ENCODE measurements at regions not wholly inside any gene's neighbourhood (a gene's known extent, or its start where the extent isn't known, plus 50 kb on each side); places are given as distances from the start of the nearest gene placed in this dataset.
"Not testable (repeated sequence)": the region's sequence is repeated elsewhere in the genome, so short reads cannot be mapped to it uniquely, and the experiment has no call there.

DNA sequence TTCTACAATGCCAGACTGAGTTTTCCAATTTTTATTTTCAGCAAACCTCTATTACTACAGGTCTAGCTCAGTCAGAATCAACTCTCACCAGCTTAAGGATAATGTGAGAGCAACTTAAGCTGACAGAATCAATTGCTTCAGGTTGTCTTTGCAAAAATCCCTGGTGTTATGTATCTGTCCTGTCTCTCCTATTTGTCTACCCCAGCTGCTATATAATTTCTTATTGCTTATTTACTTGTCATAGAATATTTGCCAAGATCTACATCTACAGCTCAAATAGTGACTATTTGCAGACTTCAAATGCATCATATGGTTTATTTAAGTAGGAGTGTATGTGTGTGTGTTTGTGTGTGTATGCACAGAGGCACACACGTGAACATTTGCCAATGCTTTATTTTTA lies 54.1 kb downstream of the FOXG1 start:
- TF ChIP-seq, protein P1, sequence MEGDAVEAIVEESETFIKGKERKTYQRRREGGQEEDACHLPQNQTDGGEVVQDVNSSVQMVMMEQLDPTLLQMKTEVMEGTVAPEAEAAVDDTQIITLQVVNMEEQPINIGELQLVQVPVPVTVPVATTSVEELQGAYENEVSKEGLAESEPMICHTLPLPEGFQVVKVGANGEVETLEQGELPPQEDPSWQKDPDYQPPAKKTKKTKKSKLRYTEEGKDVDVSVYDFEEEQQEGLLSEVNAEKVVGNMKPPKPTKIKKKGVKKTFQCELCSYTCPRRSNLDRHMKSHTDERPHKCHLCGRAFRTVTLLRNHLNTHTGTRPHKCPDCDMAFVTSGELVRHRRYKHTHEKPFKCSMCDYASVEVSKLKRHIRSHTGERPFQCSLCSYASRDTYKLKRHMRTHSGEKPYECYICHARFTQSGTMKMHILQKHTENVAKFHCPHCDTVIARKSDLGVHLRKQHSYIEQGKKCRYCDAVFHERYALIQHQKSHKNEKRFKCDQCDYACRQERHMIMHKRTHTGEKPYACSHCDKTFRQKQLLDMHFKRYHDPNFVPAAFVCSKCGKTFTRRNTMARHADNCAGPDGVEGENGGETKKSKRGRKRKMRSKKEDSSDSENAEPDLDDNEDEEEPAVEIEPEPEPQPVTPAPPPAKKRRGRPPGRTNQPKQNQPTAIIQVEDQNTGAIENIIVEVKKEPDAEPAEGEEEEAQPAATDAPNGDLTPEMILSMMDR (IDR thresholded peaks at IDR 0.05; ENCODE audit: low read depth, low read length) = no peak
- no peak overlapping the region for H3K4me3 ChIP-seq (ENCODE audit: low read depth, low read length)
- no peak for DNase-seq (ENCODE audit: low read depth, low spot score)
- in situ Hi-C loops (cut with HindIII; ENCODE audit: low sequenced_read_pairs) = no loop called here

DNA sequence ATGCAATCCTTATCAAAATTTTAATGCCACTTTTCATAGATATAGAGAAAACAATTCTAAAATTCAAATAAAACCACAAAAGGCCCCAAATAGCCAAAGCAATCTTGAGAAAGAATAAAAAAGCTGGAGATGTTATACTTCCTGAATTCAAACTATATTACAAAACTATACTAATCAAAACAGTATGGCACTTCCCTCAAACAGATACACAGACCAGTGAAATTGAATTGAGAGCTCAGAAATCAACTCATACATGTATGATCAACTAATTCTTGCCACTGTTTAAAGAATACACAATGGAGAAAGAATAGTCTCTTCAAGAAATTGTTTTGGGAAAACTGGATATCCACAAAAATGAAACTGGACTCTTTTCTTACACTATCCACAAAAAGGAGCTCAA lies 55.4 kb downstream of the FOXG1 start:
- H3K4me3 ChIP-seq (ENCODE audit: low read depth, low read length) = no peak overlapping the region
- DNase-seq (ENCODE audit: low read depth, low spot score) = no peak
- in situ Hi-C loops (cut with HindIII; ENCODE audit: low sequenced_read_pairs) = no loop called here
- TF ChIP-seq, protein P1 (IDR thresholded peaks at IDR 0.05; ENCODE audit: low read depth, low read length) = no peak

DNA sequence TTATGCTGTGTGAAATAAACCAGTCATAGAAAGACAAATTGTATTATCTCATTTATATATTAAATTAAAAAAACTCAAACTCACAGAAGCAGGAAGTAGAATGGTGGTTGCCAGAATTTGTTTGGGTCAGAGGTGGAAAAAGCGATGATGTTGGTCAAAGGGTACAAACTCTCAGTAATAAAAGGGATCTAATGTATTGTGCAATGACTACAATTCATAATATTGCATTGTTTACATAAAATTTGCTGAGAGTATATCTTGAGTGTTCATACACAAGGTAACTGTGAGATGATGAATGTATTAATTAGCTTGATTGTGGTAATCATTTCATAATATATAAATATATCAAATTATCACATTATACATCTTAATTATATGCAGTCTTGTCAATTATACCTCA lies 56.7 kb downstream of the FOXG1 start:
- no peak overlapping the region for H3K4me3 ChIP-seq (ENCODE audit: low read depth, low read length)
- TF ChIP-seq, protein P1 (IDR thresholded peaks at IDR 0.05; ENCODE audit: low read depth, low read length) = no peak
- in situ Hi-C loops (cut with HindIII; ENCODE audit: low sequenced_read_pairs) = no loop called here
- DNase-seq (ENCODE audit: low read depth, low spot score) = no peak

DNA sequence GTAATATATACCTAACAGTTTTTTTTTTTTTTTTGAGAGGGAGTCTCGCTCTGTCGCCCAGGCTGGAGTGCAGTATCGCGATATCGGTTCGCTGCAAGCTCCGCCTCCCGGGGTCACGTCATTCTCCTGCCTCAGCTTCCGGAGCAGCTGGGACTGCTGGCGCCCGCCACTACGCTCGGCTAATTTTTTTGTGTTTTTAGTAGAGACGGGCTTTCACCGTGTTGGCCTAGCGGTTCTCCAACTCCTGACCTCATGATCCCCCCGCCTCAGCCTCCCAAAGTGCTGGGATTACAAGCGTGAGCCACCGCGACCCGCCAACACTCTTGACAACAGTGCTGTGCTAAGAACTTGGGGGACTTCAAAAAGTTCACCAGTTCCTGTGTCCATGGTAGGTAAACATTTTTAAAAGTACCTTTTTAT lies 63.5 kb downstream of the FOXG1 start:
- TF ChIP-seq, protein P1 (IDR thresholded peaks at IDR 0.05; ENCODE audit: low read depth, low read length) = no peak
- H3K4me3 ChIP-seq (ENCODE audit: low read depth, low read length) = no peak overlapping the region
- no peak for DNase-seq (ENCODE audit: low read depth, low spot score)
- in situ Hi-C loops (cut with HindIII; ENCODE audit: low sequenced_read_pairs) = no loop called here

DNA sequence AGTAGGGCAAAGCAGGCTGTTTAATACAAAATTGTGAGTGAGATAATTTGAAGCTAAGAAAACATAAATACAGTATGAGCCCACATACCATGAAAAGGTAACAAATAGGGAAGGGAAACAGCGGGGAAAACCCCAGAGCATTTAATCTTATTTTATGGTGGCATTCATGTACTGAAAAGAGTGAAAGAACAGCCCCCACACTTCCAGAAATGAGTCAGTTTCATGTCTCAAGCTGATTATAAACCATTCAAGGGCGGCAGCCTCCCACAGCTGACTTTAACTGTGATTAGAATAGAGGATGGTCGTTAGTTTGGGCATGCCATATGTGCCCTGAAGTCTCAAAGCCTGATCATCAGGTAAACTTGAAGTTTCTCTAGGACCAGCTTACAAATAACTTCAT lies 64.5 kb downstream of the FOXG1 start:
- TF ChIP-seq, protein P1 (IDR thresholded peaks at IDR 0.05; ENCODE audit: low read depth, low read length) = no peak
- H3K4me3 ChIP-seq (ENCODE audit: low read depth, low read length) = no peak overlapping the region
- no peak for DNase-seq (ENCODE audit: low read depth, low spot score)
- in situ Hi-C loops (cut with HindIII; ENCODE audit: low sequenced_read_pairs) = no loop called here

DNA sequence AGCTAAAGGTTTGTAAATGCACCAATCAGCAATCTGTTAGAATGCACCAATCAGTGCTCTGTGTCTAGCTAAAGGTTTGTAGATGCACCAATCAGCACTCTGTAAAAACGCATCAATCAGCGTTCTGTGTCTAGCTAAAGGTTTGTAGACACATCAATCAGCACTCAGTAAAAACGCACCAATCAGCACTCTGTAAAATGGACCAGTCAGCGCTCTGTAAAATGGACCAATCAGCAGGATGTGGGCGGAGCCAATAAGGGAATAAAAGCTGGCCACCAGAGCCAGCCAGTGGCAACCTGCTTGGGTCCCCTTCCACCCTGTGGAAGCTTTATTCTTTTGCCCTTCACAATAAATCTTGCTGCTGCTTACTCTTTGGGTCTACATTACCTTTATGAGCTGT lies 76.0 kb downstream of the FOXG1 start:
- H3K4me3 ChIP-seq (ENCODE audit: low read depth, low read length); DNase-seq (ENCODE audit: low read depth, low spot score); in situ Hi-C loops (cut with HindIII; ENCODE audit: low sequenced_read_pairs): not testable (repeated sequence)

DNA sequence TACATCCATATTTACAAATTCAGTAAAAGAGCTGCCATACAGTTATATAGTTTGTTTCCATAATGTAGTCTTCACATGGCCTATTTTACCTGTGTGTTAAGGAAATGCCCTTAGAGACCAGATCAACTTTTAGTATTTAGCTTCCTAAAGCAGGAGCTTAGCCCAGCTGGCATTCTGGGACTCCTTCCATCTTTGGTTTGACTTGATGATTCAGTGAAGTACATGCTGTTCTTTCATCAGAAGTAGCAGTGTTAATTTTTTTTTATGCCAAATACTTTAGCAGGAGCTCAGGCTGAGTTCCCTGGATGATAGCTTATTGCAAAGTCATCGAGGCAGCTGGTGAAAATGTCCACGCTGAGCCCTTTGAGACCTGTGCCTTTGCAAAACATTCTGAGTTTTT lies 101.0 kb downstream of the FOXG1 start:
- no peak overlapping the region for H3K4me3 ChIP-seq (ENCODE audit: low read depth, low read length)
- TF ChIP-seq, protein P1 (IDR thresholded peaks at IDR 0.05; ENCODE audit: low read depth, low read length) = no peak
- in situ Hi-C loops (cut with HindIII; ENCODE audit: low sequenced_read_pairs) = no loop called here
- DNase-seq (ENCODE audit: low read depth, low spot score) = peak; percentile 73

Data from astrocyte of the spinal cord (primary cell).